Mesothelial cell of epicardium (in vitro differentiated cells): ENCODE measurements at regions not wholly inside any gene's neighbourhood (a gene's known extent, or its start where the extent isn't known, plus 50 kb on each side); places are given as distances from the start of the nearest gene placed in this dataset.

Experiments used
- DNase-seq, 2 experiments: peaks; one replicate each; pipeline ENCODE4 v3.0.0; 2021; ENCODE audit warnings: low spot score in 2 of 2; ENCODE audit not compliant: unreplicated experiment in 2 of 2
- H3K27ac Mint-ChIP-seq: 2 replicates; pipeline ENCODE4 v1.8.0; 2021; ENCODE audit warnings: mixed read lengths
- H3K27me3 Mint-ChIP-seq: 2 replicates; pipeline ENCODE4 v1.8.0; 2021; ENCODE audit warnings: low read depth, mixed read lengths
- H3K36me3 Mint-ChIP-seq: 2 replicates; pipeline ENCODE4 v1.8.0; 2021; ENCODE audit warnings: mixed read lengths
- H3K4me1 Mint-ChIP-seq: 2 replicates; pipeline ENCODE4 v1.8.0; 2021; ENCODE audit warnings: mixed read lengths
- H3K4me3 Mint-ChIP-seq: 2 replicates; pipeline ENCODE4 v1.8.0; 2021; ENCODE audit warnings: mild to moderate bottlenecking, moderate library complexity, mixed read lengths
- H3K9me3 Mint-ChIP-seq: 2 replicates; pipeline ENCODE4 v1.8.0; 2021; ENCODE audit warnings: mixed read lengths
- TF ChIP-seq, protein P1 (sequence below): fragments of 200-600 bp; sonication (generic); IDR thresholded peaks from one replicate; pipeline ENCODE4 v1.5.0; 2021; ENCODE audit warnings: antibody characterized with exemption; ENCODE audit not compliant: unreplicated experiment

DNA sequence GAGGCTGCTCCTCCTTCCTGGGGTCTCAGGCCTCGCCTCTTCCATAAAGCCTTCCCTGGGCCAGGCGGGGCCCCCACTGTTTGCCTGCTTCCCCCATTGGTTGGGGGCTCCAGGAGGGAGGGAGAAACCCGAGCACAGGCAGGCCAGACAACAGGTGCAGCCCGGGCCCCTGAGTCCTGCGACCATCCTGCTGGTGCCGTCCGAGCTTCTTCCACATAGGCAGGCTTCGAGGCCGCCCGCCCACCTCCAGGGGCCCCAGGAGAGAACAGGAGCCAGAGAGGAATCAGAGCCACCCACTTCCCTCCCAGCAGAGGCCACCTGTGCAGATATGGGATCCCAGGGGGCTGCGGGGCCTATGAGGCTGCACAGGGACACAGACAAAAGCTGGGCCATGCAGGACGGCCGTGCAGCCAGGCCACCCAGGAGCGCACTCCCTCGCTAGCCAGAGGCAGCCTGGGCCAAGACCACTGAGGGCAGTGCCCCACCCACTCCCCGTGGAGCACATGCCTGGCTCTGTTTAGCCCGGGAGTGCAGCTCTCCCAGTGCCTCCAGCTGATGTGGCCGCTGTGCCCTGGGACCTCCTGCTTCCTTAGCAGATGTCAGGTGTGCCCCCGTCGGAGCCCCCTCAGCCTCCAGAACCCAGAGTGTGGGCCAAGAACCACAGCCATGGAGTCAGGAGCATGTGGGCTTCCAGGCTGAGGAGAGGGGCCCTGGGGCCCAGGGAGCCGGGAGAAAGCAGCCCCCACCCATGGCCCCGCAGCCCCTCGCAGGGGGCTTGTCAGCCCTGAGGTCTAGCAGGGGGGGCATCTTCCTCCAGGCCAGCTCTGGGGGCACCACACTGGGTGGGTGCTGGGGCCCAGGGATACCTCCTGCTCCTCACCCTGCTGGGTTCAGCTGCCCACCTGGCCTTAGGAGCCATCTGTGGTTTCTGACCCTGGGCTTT is 59.9 kb upstream of the INPP5A start:
- no peak for DNase-seq
- Mint-ChIP-seq H3K27me3 (peaks cover 1% of the 10 kb centered on the region), H3K4me1 (peaks cover 20% of the 10 kb centered on the region), H3K27ac (no peak overlapping the region), H3K9me3 (peaks cover 4% of the 10 kb centered on the region), H3K36me3 (peaks cover 4% of the 10 kb centered on the region), H3K4me3 (no peak overlapping the region)
- TF ChIP-seq, protein P1, sequence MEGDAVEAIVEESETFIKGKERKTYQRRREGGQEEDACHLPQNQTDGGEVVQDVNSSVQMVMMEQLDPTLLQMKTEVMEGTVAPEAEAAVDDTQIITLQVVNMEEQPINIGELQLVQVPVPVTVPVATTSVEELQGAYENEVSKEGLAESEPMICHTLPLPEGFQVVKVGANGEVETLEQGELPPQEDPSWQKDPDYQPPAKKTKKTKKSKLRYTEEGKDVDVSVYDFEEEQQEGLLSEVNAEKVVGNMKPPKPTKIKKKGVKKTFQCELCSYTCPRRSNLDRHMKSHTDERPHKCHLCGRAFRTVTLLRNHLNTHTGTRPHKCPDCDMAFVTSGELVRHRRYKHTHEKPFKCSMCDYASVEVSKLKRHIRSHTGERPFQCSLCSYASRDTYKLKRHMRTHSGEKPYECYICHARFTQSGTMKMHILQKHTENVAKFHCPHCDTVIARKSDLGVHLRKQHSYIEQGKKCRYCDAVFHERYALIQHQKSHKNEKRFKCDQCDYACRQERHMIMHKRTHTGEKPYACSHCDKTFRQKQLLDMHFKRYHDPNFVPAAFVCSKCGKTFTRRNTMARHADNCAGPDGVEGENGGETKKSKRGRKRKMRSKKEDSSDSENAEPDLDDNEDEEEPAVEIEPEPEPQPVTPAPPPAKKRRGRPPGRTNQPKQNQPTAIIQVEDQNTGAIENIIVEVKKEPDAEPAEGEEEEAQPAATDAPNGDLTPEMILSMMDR: no peak

DNA sequence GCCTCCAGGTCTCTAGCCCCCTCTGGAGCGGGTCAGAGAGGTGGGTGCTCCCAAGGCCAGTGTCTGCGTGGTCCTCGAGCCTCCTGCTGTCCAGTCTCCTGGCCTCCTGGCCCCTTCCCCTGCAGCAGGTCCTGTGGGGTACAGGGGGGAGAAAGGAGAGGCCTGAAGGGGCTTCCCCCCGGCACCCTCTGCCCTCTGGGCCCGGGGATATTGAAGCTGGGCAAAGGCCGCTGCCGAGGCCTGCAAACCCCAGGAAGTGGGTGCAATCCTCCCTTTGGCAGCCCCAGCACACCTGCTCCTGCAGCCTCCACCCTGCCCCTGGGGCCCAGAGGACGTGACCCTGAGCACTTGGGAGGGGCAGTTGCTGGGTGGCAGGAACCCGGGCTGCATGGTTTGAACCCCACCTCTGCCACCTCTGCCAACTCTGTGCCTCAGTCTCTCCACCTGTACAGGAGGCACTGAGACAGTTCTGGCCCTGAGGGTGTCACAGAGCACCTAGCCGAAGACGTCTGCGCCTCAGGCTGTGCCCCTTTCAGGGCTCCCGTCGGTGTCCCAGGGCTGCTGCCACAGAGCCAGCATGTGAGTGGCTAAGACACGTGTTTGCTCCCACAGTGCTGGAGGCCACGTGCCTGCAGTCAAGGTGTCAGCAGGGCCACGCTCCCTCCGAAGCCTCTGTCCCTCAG is 59.1 kb upstream of the INPP5A start:
- Mint-ChIP-seq H3K36me3 (peaks cover 4% of the 10 kb centered on the region), H3K27ac (no peak overlapping the region), H3K4me1 (peaks cover 21% of the 10 kb centered on the region), H3K9me3 (peaks cover 1% of the 10 kb centered on the region), H3K4me3 (no peak overlapping the region), H3K27me3 (no peaks in the 10 kb centered on the region)
- TF ChIP-seq, protein P1: no peak
- no peak for DNase-seq

DNA sequence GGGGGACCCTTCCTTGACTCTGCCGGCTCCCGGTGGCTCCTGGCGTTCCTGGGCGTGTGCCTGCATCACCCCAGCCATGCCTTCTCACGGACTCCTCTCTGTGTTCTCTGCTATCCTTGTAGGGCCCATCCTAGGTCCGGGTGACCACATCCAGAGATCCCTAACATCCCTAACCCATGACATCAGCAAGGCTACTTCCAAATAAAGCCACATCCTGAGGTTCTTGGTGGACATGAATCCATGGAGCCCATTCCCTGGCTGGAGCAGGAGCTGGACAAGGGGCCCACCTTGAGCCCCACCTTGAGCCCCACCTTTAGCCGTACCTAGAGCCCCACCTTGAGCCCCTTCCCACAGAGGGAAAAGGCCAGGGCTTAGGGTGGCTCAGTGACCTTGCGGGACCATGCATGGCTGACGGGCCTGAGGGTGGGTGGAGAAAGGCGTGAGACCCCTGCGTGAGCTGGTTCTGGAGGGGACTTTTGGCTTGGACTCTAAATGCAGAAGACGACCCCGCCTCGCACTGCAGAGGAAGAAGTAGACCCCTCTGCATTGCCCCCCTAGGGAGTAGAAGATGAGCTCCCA is 58.5 kb upstream of the INPP5A start:
- peaks cover 4% of the 10 kb centered on the region for H3K36me3 Mint-ChIP-seq
- TF ChIP-seq, protein P1: no peak
- peaks cover 21% of the 10 kb centered on the region for H3K4me1 Mint-ChIP-seq
- H3K4me3 Mint-ChIP-seq: no peak overlapping the region
- H3K27me3 Mint-ChIP-seq: no peaks in the 10 kb centered on the region
- DNase-seq: no peak
- H3K27ac Mint-ChIP-seq: no peak overlapping the region
- no peaks in the 10 kb centered on the region for H3K9me3 Mint-ChIP-seq

DNA sequence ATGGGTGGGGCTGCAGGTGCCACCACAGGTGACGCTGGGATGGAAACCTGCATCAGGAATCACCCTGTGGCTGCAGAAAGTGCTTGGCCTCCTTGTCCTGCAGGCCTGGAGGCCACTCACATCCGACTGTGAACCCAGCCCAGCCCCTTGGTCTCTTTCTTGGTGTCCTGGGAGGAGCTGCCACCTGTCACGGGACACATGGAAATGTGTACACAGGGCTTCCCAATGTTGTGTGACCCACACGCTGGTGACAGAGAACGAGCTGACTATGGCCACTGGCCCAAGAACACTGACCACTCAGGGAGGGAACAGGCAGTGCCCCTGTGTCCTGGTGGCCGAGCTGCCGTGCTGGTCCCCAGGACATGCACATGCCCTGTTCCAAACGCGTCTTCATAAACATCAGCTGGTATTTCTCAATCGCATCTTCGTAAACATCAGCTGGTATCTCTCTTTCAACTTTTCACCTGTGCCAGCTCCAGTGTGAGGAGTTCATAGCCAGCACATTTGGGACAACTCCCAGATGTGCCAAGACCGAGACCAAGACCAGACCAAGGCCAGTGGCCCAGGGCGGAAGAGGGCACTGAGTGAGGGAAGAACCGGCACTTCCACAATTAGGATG is 57.9 kb upstream of the INPP5A start:
- Mint-ChIP-seq H3K9me3 (no peaks in the 10 kb centered on the region), H3K4me3 (no peak overlapping the region), H3K4me1 (peaks cover 21% of the 10 kb centered on the region), H3K27ac (no peak overlapping the region), H3K27me3 (no peaks in the 10 kb centered on the region), H3K36me3 (peaks cover 4% of the 10 kb centered on the region)
- TF ChIP-seq, protein P1: no peak
- no peak for DNase-seq

DNA sequence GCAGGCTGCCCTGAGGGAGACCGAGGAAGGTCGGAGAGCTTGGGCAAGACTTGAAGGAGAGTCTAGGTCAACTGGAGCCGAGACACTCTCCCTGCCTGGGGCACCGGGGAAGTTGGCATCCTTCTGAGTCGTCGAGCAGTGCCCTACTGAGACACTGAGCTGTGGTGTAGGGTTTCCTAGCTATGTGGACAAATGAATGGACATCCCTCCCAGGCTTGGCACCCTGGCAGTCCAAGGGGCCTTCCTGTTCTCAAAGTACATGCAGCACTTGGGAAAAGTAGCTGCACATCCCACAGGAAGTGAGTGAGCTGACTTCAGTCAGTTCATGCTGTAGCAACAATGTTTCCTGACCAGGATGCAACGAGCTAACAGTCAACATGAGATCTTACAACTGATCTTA is 57.2 kb upstream of the INPP5A start:
- TF ChIP-seq, protein P1: no peak
- Mint-ChIP-seq H3K4me1 (peaks cover 21% of the 10 kb centered on the region), H3K27ac (peak overlapping the region; percentile 21), H3K9me3 (no peaks in the 10 kb centered on the region), H3K27me3 (no peaks in the 10 kb centered on the region), H3K36me3 (peaks cover 4% of the 10 kb centered on the region), H3K4me3 (no peak overlapping the region)
- no peak for DNase-seq
